ENCODE measurements at regions not wholly inside any gene's neighbourhood (a gene's known extent, or its start where the extent isn't known, plus 50 kb on each side); places are given as distances from the start of the nearest gene placed in this dataset.

GRCh38 chr6:153787341-153787606, 251.8 kb upstream of the OPRM1 start:
- no peaks in the 10 kb centered on the region for H3K4me1 ChIP-seq
- TF ChIP-seq POLR2A (IDR thresholded peaks at IDR 0.05) (no peak), CTCF (IDR thresholded peaks at IDR 0.05) (no peak), POLR2AphosphoS5 (IDR thresholded peaks at IDR 0.05) (no peak)
- H3K36me3 ChIP-seq = no peaks in the 10 kb centered on the region
- no peak overlapping the region for H3K27ac ChIP-seq
- intact Hi-C loops (cut with DNase I; ENCODE audit: low total_unique reads) = no loop called here
- H3K4me3 ChIP-seq = no peak overlapping the region
- H3K9me3 ChIP-seq = no peaks in the 10 kb centered on the region
- H3K27me3 ChIP-seq = no peaks in the 10 kb centered on the region
- no peak for DNase-seq (ENCODE audit: low spot score in 2 of 2)

- intact Hi-C loops (cut with DNase I; ENCODE audit: low total_unique reads) = no loop called here
- TF ChIP-seq CTCF (IDR thresholded peaks at IDR 0.05) (no peak), POLR2A (IDR thresholded peaks at IDR 0.05) (no peak), POLR2AphosphoS5 (IDR thresholded peaks at IDR 0.05) (no peak)
- H3K9me3 ChIP-seq = no peaks in the 10 kb centered on the region
- no peak for DNase-seq (ENCODE audit: low spot score in 2 of 2)
- no peaks in the 10 kb centered on the region for H3K36me3 ChIP-seq
- no peak overlapping the region for H3K27ac ChIP-seq
- H3K4me1 ChIP-seq = no peaks in the 10 kb centered on the region
- no peak overlapping the region for H3K4me3 ChIP-seq
- H3K27me3 ChIP-seq = no peaks in the 10 kb centered on the region
Measured at GRCh38 chr6:153781306-153781705, 257.7 kb upstream of the OPRM1 start.

GRCh38 chr6:153780011-153780410, 259.0 kb upstream of the OPRM1 start:
- no peaks in the 10 kb centered on the region for H3K36me3 ChIP-seq
- intact Hi-C loops (cut with DNase I; ENCODE audit: low total_unique reads) = no loop called here
- no peak overlapping the region for H3K4me3 ChIP-seq
- no peaks in the 10 kb centered on the region for H3K9me3 ChIP-seq
- no peak overlapping the region for H3K27ac ChIP-seq
- TF ChIP-seq CTCF (IDR thresholded peaks at IDR 0.05) = no peak
- no peak for TF ChIP-seq POLR2AphosphoS5 (IDR thresholded peaks at IDR 0.05)
- no peak for TF ChIP-seq POLR2A (IDR thresholded peaks at IDR 0.05)
- no peaks in the 10 kb centered on the region for H3K27me3 ChIP-seq
- DNase-seq (ENCODE audit: low spot score in 2 of 2) = no peak
- H3K4me1 ChIP-seq = no peaks in the 10 kb centered on the region

GRCh38 chr6:153778216-153778615, 260.8 kb upstream of the OPRM1 start:
- Histone ChIP-seq H3K4me3 (no peak overlapping the region), H3K27ac (no peak overlapping the region), H3K9me3 (no peaks in the 10 kb centered on the region), H3K27me3 (no peaks in the 10 kb centered on the region), H3K36me3 (no peaks in the 10 kb centered on the region), H3K4me1 (no peaks in the 10 kb centered on the region)
- DNase-seq (ENCODE audit: low spot score in 2 of 2) = no peak
- intact Hi-C loops (cut with DNase I; ENCODE audit: low total_unique reads) = no loop called here
- TF ChIP-seq POLR2AphosphoS5 (IDR thresholded peaks at IDR 0.05) (no peak), CTCF (IDR thresholded peaks at IDR 0.05) (no peak), POLR2A (IDR thresholded peaks at IDR 0.05) (no peak)

GRCh38 chr6:153771577-153771976, 267.5 kb upstream of the OPRM1 start:
- Histone ChIP-seq H3K4me3 (no peak overlapping the region), H3K27me3 (no peaks in the 10 kb centered on the region), H3K27ac (no peak overlapping the region), H3K36me3 (no peaks in the 10 kb centered on the region), H3K4me1 (no peaks in the 10 kb centered on the region), H3K9me3 (no peaks in the 10 kb centered on the region)
- TF ChIP-seq CTCF (IDR thresholded peaks at IDR 0.05) (no peak), POLR2A (IDR thresholded peaks at IDR 0.05) (no peak), POLR2AphosphoS5 (IDR thresholded peaks at IDR 0.05) (no peak)
- DNase-seq (ENCODE audit: low spot score in 2 of 2) = no peak
- intact Hi-C loops (cut with DNase I; ENCODE audit: low total_unique reads) = no loop called here

Data from breast epithelium (tissue), 4 donors.